Vagina (tissue), 2 donors: ENCODE measurements at regions not wholly inside any gene's neighbourhood (a gene's known extent, or its start where the extent isn't known, plus 50 kb on each side); places are given as distances from the start of the nearest gene placed in this dataset.

Source experiments
- CTCF ChIP-seq, 3 experiments: fragments of 450-650 bp in 2 of 3; fragments of 200-600 bp in 1 of 3; sonication (generic) in 1 of 3; IDR thresholded peaks; one replicate each; pipeline ENCODE4 v1.5.1; 2017 to 2019; ENCODE audit warnings: antibody characterized with exemption in 3 of 3, mild to moderate bottlenecking in 2 of 3, moderate library complexity in 2 of 3
- POLR2A ChIP-seq, 2 donors: fragments of 450-650 bp; IDR thresholded peaks; one replicate each; pipeline ENCODE4 v1.6.1; 2017; ENCODE audit warnings: antibody characterized with exemption in 2 of 2, mild to moderate bottlenecking in 2 of 2, moderate library complexity in 2 of 2
- POLR2AphosphoS5 ChIP-seq, 2 donors: sonication (generic); formaldehyde crosslinking; IDR thresholded peaks; one replicate each; pipeline ENCODE4 v1.9.0; 2017; ENCODE audit warnings: antibody characterized with exemption in 2 of 2, mild to moderate bottlenecking in 2 of 2, low read depth in 1 of 2; ENCODE audit not compliant: insufficient read depth in 1 of 2

- TF ChIP-seq CTCF (IDR thresholded peaks at IDR 0.05) (no peak), POLR2AphosphoS5 (IDR thresholded peaks at IDR 0.05; ENCODE audit: insufficient read depth in 1 of 2, low read depth in 1 of 2) (no peak), POLR2A (IDR thresholded peaks at IDR 0.05) (no peak)
These were observed 245.4 kb upstream of the HDAC4 start for GRCh38 chr2:239646184-239646583.
